Dedifferentiated amniotic fluid mesenchymal stem cell (primary cell): ENCODE measurements at regions not wholly inside any gene's neighbourhood (a gene's known extent, or its start where the extent isn't known, plus 50 kb on each side); places are given as distances from the start of the nearest gene placed in this dataset.
"Not testable (repeated sequence)": the region's sequence is repeated elsewhere in the genome, so short reads cannot be mapped to it uniquely, and the experiment has no call there.

Experiments
- DNase-seq: peaks from one replicate; pipeline ENCODE4 v3.0.0-alpha.2; 2016; ENCODE audit errors: extremely low spot score

GRCh38 chr2:198508610-198509009 is 704.2 kb downstream of the PLCL1 start:
- DNase-seq, result not testable (repeated sequence)

- peak; percentile 84 for DNase-seq
These were observed 695.1 kb downstream of the PLCL1 start for GRCh38 chr2:198499539-198499938.

GRCh38 chr2:198498516-198498915 is 694.1 kb downstream of the PLCL1 start:
- no peak for DNase-seq

- DNase-seq, result no peak
These were observed 693.7 kb downstream of the PLCL1 start for GRCh38 chr2:198498048-198498447.

GRCh38 chr2:198494931-198495330 is 690.5 kb downstream of the PLCL1 start:
- no peak for DNase-seq

- no peak for DNase-seq
These were observed 686.4 kb downstream of the PLCL1 start for GRCh38 chr2:198490748-198491147.

- DNase-seq, result no peak
These were observed 684.6 kb downstream of the PLCL1 start for GRCh38 chr2:198488964-198489363.

GRCh38 chr2:198483051-198483450 is 678.7 kb downstream of the PLCL1 start:
- DNase-seq, result no peak

- DNase-seq, result no peak
These were observed 674.7 kb downstream of the PLCL1 start for GRCh38 chr2:198479065-198479464.

GRCh38 chr2:198478361-198478760 is 674.0 kb downstream of the PLCL1 start:
- no peak for DNase-seq

- DNase-seq, result no peak
These were observed 671.6 kb downstream of the PLCL1 start for GRCh38 chr2:198476007-198476406.

- DNase-seq, result no peak
These were observed 666.9 kb downstream of the PLCL1 start for GRCh38 chr2:198471291-198471690.

- no peak for DNase-seq
These were observed 663.7 kb downstream of the PLCL1 start for GRCh38 chr2:198468136-198468535.

GRCh38 chr2:198465970-198466369 is 661.6 kb downstream of the PLCL1 start:
- no peak for DNase-seq

GRCh38 chr2:198456418-198456817 is 652.0 kb downstream of the PLCL1 start:
- no peak for DNase-seq

GRCh38 chr2:198453866-198454265 is 649.5 kb downstream of the PLCL1 start:
- DNase-seq, result no peak

- no peak for DNase-seq
These were observed 647.9 kb downstream of the PLCL1 start for GRCh38 chr2:198452327-198452726.

- DNase-seq, result no peak
These were observed 644.4 kb downstream of the PLCL1 start for GRCh38 chr2:198448789-198449188.

- no peak for DNase-seq
These were observed 640.5 kb downstream of the PLCL1 start for GRCh38 chr2:198444800-198445287.

GRCh38 chr2:198441901-198442300 is 637.5 kb downstream of the PLCL1 start:
- no peak for DNase-seq

- no peak for DNase-seq
These were observed 636.9 kb downstream of the PLCL1 start for GRCh38 chr2:198441246-198441645.

- no peak for DNase-seq
These were observed 636.4 kb downstream of the PLCL1 start for GRCh38 chr2:198440833-198441232.

- DNase-seq, result no peak
These were observed 633.9 kb downstream of the PLCL1 start for GRCh38 chr2:198438331-198438730.

GRCh38 chr2:198424112-198424511 is 619.7 kb downstream of the PLCL1 start:
- DNase-seq, result no peak

- no peak for DNase-seq
These were observed 613.4 kb downstream of the PLCL1 start for GRCh38 chr2:198417836-198418235.
